ENCODE measurements at regions not wholly inside any gene's neighbourhood (a gene's known extent, or its start where the extent isn't known, plus 50 kb on each side); places are given as distances from the start of the nearest gene placed in this dataset.

- Mint-ChIP-seq H3K4me1 (ENCODE audit: low read depth) (no peaks in the 10 kb centered on the region), H3K27ac (ENCODE audit: unreplicated experiment) (no peak overlapping the region), H3K9me3 (ENCODE audit: low read depth) (peaks cover 14% of the 10 kb centered on the region), H3K36me3 (ENCODE audit: low read depth) (no peaks in the 10 kb centered on the region), H3K27me3 (ENCODE audit: low read depth) (peaks cover 4% of the 10 kb centered on the region), H3K4me3 (ENCODE audit: unreplicated experiment) (no peak overlapping the region)
- no peak for DNase-seq (ENCODE audit: low spot score)
- no peak for TF ChIP-seq CTCF (IDR thresholded peaks at IDR 0.05)
Measured at GRCh38 chr15:31606194-31606669, 279.6 kb downstream of the KLF13 start.

- H3K27me3 Mint-ChIP-seq (ENCODE audit: low read depth) = no peaks in the 10 kb centered on the region
- peaks cover 18% of the 10 kb centered on the region for H3K9me3 Mint-ChIP-seq (ENCODE audit: low read depth)
- H3K36me3 Mint-ChIP-seq (ENCODE audit: low read depth) = no peaks in the 10 kb centered on the region
- no peak overlapping the region for H3K27ac Mint-ChIP-seq (ENCODE audit: unreplicated experiment)
- TF ChIP-seq CTCF (IDR thresholded peaks at IDR 0.05) = no peak
- DNase-seq (ENCODE audit: low spot score) = no peak
- no peak overlapping the region for H3K4me3 Mint-ChIP-seq (ENCODE audit: unreplicated experiment)
- no peaks in the 10 kb centered on the region for H3K4me1 Mint-ChIP-seq (ENCODE audit: low read depth)
Measured at GRCh38 chr15:31606931-31607497, 280.4 kb downstream of the KLF13 start.

- no peak overlapping the region for H3K4me3 Mint-ChIP-seq (ENCODE audit: unreplicated experiment)
- H3K4me1 Mint-ChIP-seq (ENCODE audit: low read depth) = no peaks in the 10 kb centered on the region
- no peak for TF ChIP-seq CTCF (IDR thresholded peaks at IDR 0.05)
- H3K27ac Mint-ChIP-seq (ENCODE audit: unreplicated experiment) = no peak overlapping the region
- no peaks in the 10 kb centered on the region for H3K27me3 Mint-ChIP-seq (ENCODE audit: low read depth)
- no peak for DNase-seq (ENCODE audit: low spot score)
- no peaks in the 10 kb centered on the region for H3K36me3 Mint-ChIP-seq (ENCODE audit: low read depth)
- H3K9me3 Mint-ChIP-seq (ENCODE audit: low read depth) = peaks cover 22% of the 10 kb centered on the region
Measured at GRCh38 chr15:31607656-31608055, 281.0 kb downstream of the KLF13 start.

GRCh38 chr15:31609258-31609681 is 282.6 kb downstream of the KLF13 start:
- Mint-ChIP-seq H3K4me3 (ENCODE audit: unreplicated experiment) (no peak overlapping the region), H3K4me1 (ENCODE audit: low read depth) (no peaks in the 10 kb centered on the region), H3K9me3 (ENCODE audit: low read depth) (peaks cover 23% of the 10 kb centered on the region), H3K27ac (ENCODE audit: unreplicated experiment) (no peak overlapping the region), H3K27me3 (ENCODE audit: low read depth) (no peaks in the 10 kb centered on the region), H3K36me3 (ENCODE audit: low read depth) (no peaks in the 10 kb centered on the region)
- no peak for TF ChIP-seq CTCF (IDR thresholded peaks at IDR 0.05)
- DNase-seq (ENCODE audit: low spot score) = no peak

- Mint-ChIP-seq H3K27me3 (ENCODE audit: low read depth) (no peaks in the 10 kb centered on the region), H3K9me3 (ENCODE audit: low read depth) (peaks cover 23% of the 10 kb centered on the region), H3K4me3 (ENCODE audit: unreplicated experiment) (no peak overlapping the region), H3K27ac (ENCODE audit: unreplicated experiment) (no peak overlapping the region), H3K4me1 (ENCODE audit: low read depth) (no peaks in the 10 kb centered on the region), H3K36me3 (ENCODE audit: low read depth) (no peaks in the 10 kb centered on the region)
- no peak for TF ChIP-seq CTCF (IDR thresholded peaks at IDR 0.05)
- DNase-seq (ENCODE audit: low spot score) = no peak
Measured at GRCh38 chr15:31609906-31610305, 283.3 kb downstream of the KLF13 start.
